ENCODE measurements at regions not wholly inside any gene's neighbourhood (a gene's known extent, or its start where the extent isn't known, plus 50 kb on each side); places are given as distances from the start of the nearest gene placed in this dataset.

GRCh38 chr3:194031349-194031748 is 104.6 kb upstream of the HES1 start:
- H3K36me3 Mint-ChIP-seq (ENCODE audit: insufficient read depth), result no peaks in the 10 kb centered on the region
- no peak for TF ChIP-seq CTCF (IDR thresholded peaks at IDR 0.05; ENCODE audit: unreplicated experiment)
- peaks cover 26% of the 10 kb centered on the region for H3K27me3 Mint-ChIP-seq
- peaks cover 34% of the 10 kb centered on the region for H3K4me1 Mint-ChIP-seq (ENCODE audit: low read depth)
- H3K4me3 Mint-ChIP-seq (ENCODE audit: low read depth), result no peak overlapping the region
- H3K27ac Mint-ChIP-seq, result no peak overlapping the region
- no peaks in the 10 kb centered on the region for H3K9me3 Mint-ChIP-seq (ENCODE audit: low read depth)
- DNase-seq (ENCODE audit: low spot score, unreplicated experiment), result no peak

DNA sequence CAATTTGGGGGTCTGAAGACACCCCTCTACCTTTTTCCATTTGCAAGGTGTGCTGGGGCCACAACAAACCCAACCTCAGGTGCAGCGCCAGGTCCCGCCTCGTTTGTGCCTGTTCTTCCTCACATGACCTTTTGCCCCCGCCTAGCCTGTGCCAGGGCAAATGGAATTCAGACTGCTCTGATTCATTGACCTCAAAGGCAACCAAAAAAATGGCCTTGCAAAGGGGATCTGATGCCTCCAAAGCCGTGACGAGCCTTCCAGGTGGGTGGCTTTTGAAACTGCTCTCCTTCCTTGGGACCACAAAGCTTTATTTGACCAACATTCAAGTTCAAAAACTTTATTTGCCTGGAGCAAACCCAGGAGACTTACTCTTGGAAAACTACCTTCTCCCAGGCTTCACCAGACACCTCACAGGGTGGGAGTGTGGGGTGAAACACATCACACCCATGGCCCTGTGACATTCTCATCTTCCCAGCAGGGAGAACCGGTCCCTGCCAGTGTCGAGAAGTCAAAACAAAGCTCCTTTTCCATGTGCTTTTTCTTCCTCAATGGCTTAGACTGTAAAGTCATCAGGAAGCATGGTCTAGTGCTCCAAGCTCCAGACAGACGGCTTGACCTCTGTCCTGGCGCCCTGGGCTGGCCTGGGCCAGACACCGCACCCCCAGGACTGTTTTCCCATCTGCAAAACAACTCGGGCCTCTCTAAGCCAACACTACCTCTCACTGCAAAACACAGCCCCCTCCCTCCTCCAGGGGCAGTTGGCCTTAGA is 103.9 kb upstream of the HES1 start:
- Mint-ChIP-seq H3K27me3 (peaks cover 27% of the 10 kb centered on the region), H3K4me1 (ENCODE audit: low read depth) (peaks cover 34% of the 10 kb centered on the region), H3K4me3 (ENCODE audit: low read depth) (no peak overlapping the region), H3K27ac (no peak overlapping the region), H3K36me3 (ENCODE audit: insufficient read depth) (no peaks in the 10 kb centered on the region), H3K9me3 (ENCODE audit: low read depth) (no peaks in the 10 kb centered on the region)
- no peak for DNase-seq (ENCODE audit: low spot score, unreplicated experiment)
- TF ChIP-seq CTCF (IDR thresholded peaks at IDR 0.05; ENCODE audit: unreplicated experiment), result no peak

- no peaks in the 10 kb centered on the region for H3K36me3 Mint-ChIP-seq (ENCODE audit: insufficient read depth)
- H3K27ac Mint-ChIP-seq, result no peak overlapping the region
- H3K4me3 Mint-ChIP-seq (ENCODE audit: low read depth), result peak overlapping the region; percentile 12
- peaks cover 34% of the 10 kb centered on the region for H3K4me1 Mint-ChIP-seq (ENCODE audit: low read depth)
- peaks cover 27% of the 10 kb centered on the region for H3K27me3 Mint-ChIP-seq
- no peaks in the 10 kb centered on the region for H3K9me3 Mint-ChIP-seq (ENCODE audit: low read depth)
- TF ChIP-seq CTCF (IDR thresholded peaks at IDR 0.05; ENCODE audit: unreplicated experiment), result no peak
- DNase-seq (ENCODE audit: low spot score, unreplicated experiment), result no peak
These were observed 103.0 kb upstream of the HES1 start for GRCh38 chr3:194032828-194033435.

GRCh38 chr3:194034346-194035336 is 101.3 kb upstream of the HES1 start:
- no peaks in the 10 kb centered on the region for H3K36me3 Mint-ChIP-seq (ENCODE audit: insufficient read depth)
- H3K4me3 Mint-ChIP-seq (ENCODE audit: low read depth), result no peak overlapping the region
- H3K27me3 Mint-ChIP-seq, result peaks cover 30% of the 10 kb centered on the region
- no peak for TF ChIP-seq CTCF (IDR thresholded peaks at IDR 0.05; ENCODE audit: unreplicated experiment)
- H3K27ac Mint-ChIP-seq, result no peak overlapping the region
- H3K9me3 Mint-ChIP-seq (ENCODE audit: low read depth), result no peaks in the 10 kb centered on the region
- H3K4me1 Mint-ChIP-seq (ENCODE audit: low read depth), result peaks cover 32% of the 10 kb centered on the region
- DNase-seq (ENCODE audit: low spot score, unreplicated experiment), result no peak
